Gastroesophageal sphincter (tissue), 3 donors: ENCODE measurements at regions not wholly inside any gene's neighbourhood (a gene's known extent, or its start where the extent isn't known, plus 50 kb on each side); places are given as distances from the start of the nearest gene placed in this dataset.

Source experiments
- CTCF ChIP-seq, 4 experiments: fragments of 200-600 bp in 2 of 4; fragments of 450-650 bp in 2 of 4; sonication (generic) in 1 of 4; IDR thresholded peaks; one replicate each; pipeline ENCODE4 v1.5.1; 2017 to 2019; ENCODE audit warnings: antibody characterized with exemption in 4 of 4, mild to moderate bottlenecking in 2 of 4, moderate library complexity in 2 of 4
- EP300 ChIP-seq: sonication (generic); formaldehyde crosslinking; IDR thresholded peaks from one replicate; pipeline ENCODE4 v1.6.1; 2017; ENCODE audit warnings: antibody characterized with exemption, mild to moderate bottlenecking

GRCh38 chr9:74064702-74065101, 432.4 kb upstream of the RORB start:
- no peak for TF ChIP-seq CTCF (IDR thresholded peaks at IDR 0.05)
- TF ChIP-seq EP300, result no peak
